Liver (tissue), 7 donors: ENCODE measurements at regions not wholly inside any gene's neighbourhood (a gene's known extent, or its start where the extent isn't known, plus 50 kb on each side); places are given as distances from the start of the nearest gene placed in this dataset.

Experiments used
- DNase-seq: peaks from one replicate; pipeline ENCODE4 v3.0.0-alpha.2; 2017; ENCODE audit warnings: low spot score
- H3K27ac ChIP-seq, 2 donors: one replicate each; pipeline ENCODE4 v1.7.0; 2013; ENCODE audit warnings: inconsistent platforms in 2 of 2, low read length in 2 of 2, control low read depth in 1 of 2, low read depth in 1 of 2, mild to moderate bottlenecking in 1 of 2
- H3K27me3 ChIP-seq, 4 donors: one replicate each; pipeline versions ENCODE4 v1.6.1 to v1.7.0; 2013; ENCODE audit warnings: low read length in 3 of 4, inconsistent platforms in 1 of 4, mild to moderate bottlenecking in 1 of 4, moderate library complexity in 1 of 4; ENCODE audit not compliant: control insufficient read depth in 4 of 4, insufficient read depth in 4 of 4
- H3K36me3 ChIP-seq, 4 donors: one replicate each; pipeline versions ENCODE4 v1.6.1 to v1.7.0; 2013; ENCODE audit warnings: low read length in 3 of 4, mild to moderate bottlenecking in 3 of 4, low read depth in 1 of 4, moderate library complexity in 1 of 4; ENCODE audit not compliant: control insufficient read depth in 4 of 4, insufficient read depth in 3 of 4
- H3K4me1 ChIP-seq, 4 donors: one replicate each; pipeline versions ENCODE4 v1.6.1 to v1.7.0; 2013; ENCODE audit warnings: low read length in 3 of 4, mild to moderate bottlenecking in 3 of 4, moderate library complexity in 1 of 4; ENCODE audit not compliant: control insufficient read depth in 4 of 4, insufficient read depth in 4 of 4
- H3K4me3 ChIP-seq, 3 donors: one replicate each; pipeline versions ENCODE4 v1.6.1 to v1.7.0; 2013; ENCODE audit warnings: low read length in 3 of 3, control low read depth in 1 of 3, low read depth in 1 of 3, mild to moderate bottlenecking in 1 of 3
- H3K9ac ChIP-seq, 2 donors: one replicate each; pipeline ENCODE4 v1.7.0; 2013; ENCODE audit warnings: low read length in 2 of 2, mild to moderate bottlenecking in 2 of 2, moderate library complexity in 2 of 2, control low read depth in 1 of 2, low read depth in 1 of 2
- H3K9me3 ChIP-seq, 4 donors: one replicate each; pipeline versions ENCODE4 v1.6.1 to v1.7.0; 2013; ENCODE audit warnings: low read length in 3 of 4; ENCODE audit not compliant: control insufficient read depth in 4 of 4
- FOXA1 ChIP-seq: IDR thresholded peaks from 2 replicates; pipeline ENCODE4 v1.6.1; 2016; ENCODE audit warnings: antibody characterized with exemption
- GABPA ChIP-seq, 2 donors: IDR thresholded peaks in 1 of 2; conservative IDR thresholded peaks in 1 of 2; 2 replicates each; pipeline ENCODE4 v1.6.1; 2016; ENCODE audit warnings: antibody characterized with exemption in 2 of 2, mild to moderate bottlenecking in 1 of 2, moderate library complexity in 1 of 2
- HNF4A ChIP-seq, 2 donors: conservative IDR thresholded peaks; 2 replicates each; pipeline ENCODE4 v1.6.1; 2016; ENCODE audit warnings: antibody characterized with exemption in 2 of 2, mild to moderate bottlenecking in 2 of 2
- HNF4G ChIP-seq: IDR thresholded peaks from 2 replicates; pipeline ENCODE4 v1.6.1; 2016; ENCODE audit warnings: antibody characterized with exemption
- JUND ChIP-seq, 2 donors: IDR thresholded peaks; 2 replicates each; pipeline ENCODE4 v1.6.1; 2016; ENCODE audit warnings: antibody characterized with exemption in 2 of 2
- NR2F2 ChIP-seq: IDR thresholded peaks from 2 replicates; pipeline ENCODE4 v1.6.1; 2016; ENCODE audit warnings: antibody characterized with exemption
- RAD21 ChIP-seq, 2 donors: IDR thresholded peaks; 2 replicates each; pipeline ENCODE4 v1.6.1; 2016; ENCODE audit warnings: antibody characterized with exemption in 2 of 2, mild to moderate bottlenecking in 2 of 2
- RXRA ChIP-seq, 2 donors: IDR thresholded peaks; 2 replicates each; pipeline ENCODE4 v1.6.1; 2017 to 2018; ENCODE audit warnings: antibody characterized with exemption in 2 of 2, mild to moderate bottlenecking in 1 of 2
- TAF1 ChIP-seq: conservative IDR thresholded peaks from 2 replicates; pipeline ENCODE4 v1.6.1; 2016; ENCODE audit warnings: antibody characterized with exemption, mild to moderate bottlenecking
- YY1 ChIP-seq: IDR thresholded peaks from 2 replicates; pipeline ENCODE4 v1.6.1; 2016; ENCODE audit warnings: antibody characterized with exemption, mild to moderate bottlenecking
- WGBS: extraction: QIAGEN DNeasy Blood & Tissue Kit; methylation state at CpG from one replicate; pipeline ENCODE4 v1.1.7; 2013; 5-methylcytosine and 5-hydroxymethylcytosine counted together
- TF ChIP-seq, protein P1 (sequence below): IDR thresholded peaks from 2 replicates; pipeline ENCODE4 v1.6.1; 2016; ENCODE audit warnings: antibody characterized with exemption
- TF ChIP-seq, protein P2 (sequence below): IDR thresholded peaks from 2 replicates; pipeline ENCODE4 v1.6.1; 2016; ENCODE audit warnings: antibody characterized with exemption, mild to moderate bottlenecking
- TF ChIP-seq, protein P3 (sequence below): IDR thresholded peaks from 2 replicates; pipeline ENCODE4 v1.6.1; 2016; ENCODE audit warnings: antibody characterized with exemption
- TF ChIP-seq, protein P4 (sequence below): IDR thresholded peaks from 2 replicates; pipeline ENCODE4 v1.6.1; 2016; ENCODE audit warnings: antibody characterized with exemption
- donor health status: healthy.
- donor health status: healthy.
- donor health status: healthy.
- donor health status: healthy.

DNA sequence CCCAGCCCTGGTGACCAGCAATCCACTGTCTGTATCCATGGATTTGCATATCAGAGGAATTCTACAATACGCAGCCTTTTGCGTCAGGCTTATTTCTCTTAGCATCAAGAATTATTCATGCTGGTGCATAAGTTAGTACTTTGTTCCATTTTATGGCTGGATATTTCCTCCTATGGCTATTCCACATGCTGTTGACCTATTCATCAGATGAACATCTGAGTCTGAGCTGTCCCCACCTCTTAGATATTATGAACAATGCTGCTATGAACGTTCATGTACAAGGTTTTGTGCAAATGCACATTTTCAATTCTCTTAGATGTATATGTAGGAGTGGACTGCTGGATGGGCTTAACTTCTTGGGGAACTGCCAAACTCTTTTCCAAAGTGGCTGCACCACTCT, 79.0 kb upstream of the CST7 start:
- Histone ChIP-seq H3K27ac (no peak overlapping the region), H3K4me3 (no peak overlapping the region), H3K9ac (no peak overlapping the region), H3K27me3 (no peaks in the 10 kb centered on the region), H3K4me1 (no peaks in the 10 kb centered on the region), H3K9me3 (peaks cover 0 to 9% (median 3%) of the 10 kb centered on the region in 4 donors), H3K36me3 (no peaks in the 10 kb centered on the region)
- TF ChIP-seq RAD21 (IDR thresholded peaks at IDR 0.05) (no peak), YY1 (no peak), JUND (IDR thresholded peaks at IDR 0.05) (no peak), TAF1 (no peak), GABPA (IDR thresholded peaks at IDR 0.05 in 1 of 2, conservative IDR thresholded peaks at IDR 0.05 in 1 of 2) (no peak), HNF4A (conservative IDR thresholded peaks at IDR 0.05) (no peak), NR2F2 (no peak), HNF4G (no peak), FOXA1 (no peak)
- TF ChIP-seq, protein P1, sequence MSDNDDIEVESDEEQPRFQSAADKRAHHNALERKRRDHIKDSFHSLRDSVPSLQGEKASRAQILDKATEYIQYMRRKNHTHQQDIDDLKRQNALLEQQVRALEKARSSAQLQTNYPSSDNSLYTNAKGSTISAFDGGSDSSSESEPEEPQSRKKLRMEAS = no peak
- TF ChIP-seq, protein P2, sequence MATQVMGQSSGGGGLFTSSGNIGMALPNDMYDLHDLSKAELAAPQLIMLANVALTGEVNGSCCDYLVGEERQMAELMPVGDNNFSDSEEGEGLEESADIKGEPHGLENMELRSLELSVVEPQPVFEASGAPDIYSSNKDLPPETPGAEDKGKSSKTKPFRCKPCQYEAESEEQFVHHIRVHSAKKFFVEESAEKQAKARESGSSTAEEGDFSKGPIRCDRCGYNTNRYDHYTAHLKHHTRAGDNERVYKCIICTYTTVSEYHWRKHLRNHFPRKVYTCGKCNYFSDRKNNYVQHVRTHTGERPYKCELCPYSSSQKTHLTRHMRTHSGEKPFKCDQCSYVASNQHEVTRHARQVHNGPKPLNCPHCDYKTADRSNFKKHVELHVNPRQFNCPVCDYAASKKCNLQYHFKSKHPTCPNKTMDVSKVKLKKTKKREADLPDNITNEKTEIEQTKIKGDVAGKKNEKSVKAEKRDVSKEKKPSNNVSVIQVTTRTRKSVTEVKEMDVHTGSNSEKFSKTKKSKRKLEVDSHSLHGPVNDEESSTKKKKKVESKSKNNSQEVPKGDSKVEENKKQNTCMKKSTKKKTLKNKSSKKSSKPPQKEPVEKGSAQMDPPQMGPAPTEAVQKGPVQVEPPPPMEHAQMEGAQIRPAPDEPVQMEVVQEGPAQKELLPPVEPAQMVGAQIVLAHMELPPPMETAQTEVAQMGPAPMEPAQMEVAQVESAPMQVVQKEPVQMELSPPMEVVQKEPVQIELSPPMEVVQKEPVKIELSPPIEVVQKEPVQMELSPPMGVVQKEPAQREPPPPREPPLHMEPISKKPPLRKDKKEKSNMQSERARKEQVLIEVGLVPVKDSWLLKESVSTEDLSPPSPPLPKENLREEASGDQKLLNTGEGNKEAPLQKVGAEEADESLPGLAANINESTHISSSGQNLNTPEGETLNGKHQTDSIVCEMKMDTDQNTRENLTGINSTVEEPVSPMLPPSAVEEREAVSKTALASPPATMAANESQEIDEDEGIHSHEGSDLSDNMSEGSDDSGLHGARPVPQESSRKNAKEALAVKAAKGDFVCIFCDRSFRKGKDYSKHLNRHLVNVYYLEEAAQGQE = no peak
- TF ChIP-seq, protein P3, sequence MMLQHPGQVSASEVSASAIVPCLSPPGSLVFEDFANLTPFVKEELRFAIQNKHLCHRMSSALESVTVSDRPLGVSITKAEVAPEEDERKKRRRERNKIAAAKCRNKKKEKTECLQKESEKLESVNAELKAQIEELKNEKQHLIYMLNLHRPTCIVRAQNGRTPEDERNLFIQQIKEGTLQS = no peak
- TF ChIP-seq, protein P4, sequence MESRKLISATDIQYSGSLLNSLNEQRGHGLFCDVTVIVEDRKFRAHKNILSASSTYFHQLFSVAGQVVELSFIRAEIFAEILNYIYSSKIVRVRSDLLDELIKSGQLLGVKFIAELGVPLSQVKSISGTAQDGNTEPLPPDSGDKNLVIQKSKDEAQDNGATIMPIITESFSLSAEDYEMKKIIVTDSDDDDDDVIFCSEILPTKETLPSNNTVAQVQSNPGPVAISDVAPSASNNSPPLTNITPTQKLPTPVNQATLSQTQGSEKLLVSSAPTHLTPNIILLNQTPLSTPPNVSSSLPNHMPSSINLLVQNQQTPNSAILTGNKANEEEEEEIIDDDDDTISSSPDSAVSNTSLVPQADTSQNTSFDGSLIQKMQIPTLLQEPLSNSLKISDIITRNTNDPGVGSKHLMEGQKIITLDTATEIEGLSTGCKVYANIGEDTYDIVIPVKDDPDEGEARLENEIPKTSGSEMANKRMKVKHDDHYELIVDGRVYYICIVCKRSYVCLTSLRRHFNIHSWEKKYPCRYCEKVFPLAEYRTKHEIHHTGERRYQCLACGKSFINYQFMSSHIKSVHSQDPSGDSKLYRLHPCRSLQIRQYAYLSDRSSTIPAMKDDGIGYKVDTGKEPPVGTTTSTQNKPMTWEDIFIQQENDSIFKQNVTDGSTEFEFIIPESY = no peak
- DNase-seq = no peak
- whole genome bisulfite sequencing = 86% methylated on average over 3 of the region's 3 CpGs

DNA sequence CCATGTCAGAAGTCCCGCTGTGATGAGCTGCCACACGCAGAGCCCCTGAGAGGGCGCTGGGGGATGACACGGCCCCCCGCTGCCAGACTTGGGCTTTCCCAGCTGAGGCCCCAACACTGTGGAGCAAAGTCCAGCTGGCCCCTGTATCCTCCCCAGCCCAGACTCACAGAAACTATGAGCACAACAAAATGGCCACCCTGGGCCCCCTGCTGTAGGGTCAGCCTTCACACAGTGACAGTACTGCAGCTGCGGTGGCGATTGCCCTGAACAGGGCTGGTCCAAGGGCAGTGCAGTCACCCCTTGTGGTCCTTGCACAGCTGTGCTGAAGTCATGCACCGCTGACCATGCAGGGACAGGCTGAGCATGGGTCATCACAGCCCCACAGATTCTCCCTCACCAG, 78.2 kb upstream of the CST7 start:
- Histone ChIP-seq H3K9me3 (peaks cover 0 to 1% (median 0%) of the 10 kb centered on the region in 4 donors), H3K27ac (no peak overlapping the region), H3K36me3 (no peaks in the 10 kb centered on the region), H3K9ac (no peak overlapping the region), H3K27me3 (no peaks in the 10 kb centered on the region), H3K4me1 (no peaks in the 10 kb centered on the region), H3K4me3 (no peak overlapping the region)
- DNase-seq = no peak
- TF ChIP-seq RXRA (IDR thresholded peaks at IDR 0.05) = no peak
- 83% methylated on average over 8 of the region's 8 CpGs for WGBS
